Small intestine (tissue), 7 donors: ENCODE measurements at regions not wholly inside any gene's neighbourhood (a gene's known extent, or its start where the extent isn't known, plus 50 kb on each side); places are given as distances from the start of the nearest gene placed in this dataset.
"Not testable (repeated sequence)": the region's sequence is repeated elsewhere in the genome, so short reads cannot be mapped to it uniquely, and the experiment has no call there.

Experiments used
- DNase-seq, 2 donors: peaks; one replicate each; pipeline versions ENCODE4 v3.0.0 to v3.0.0-alpha.2; 2013
- FAIRE-seq: peaks from 2 replicates; lab custom pipeline; 2012; peaks lifted over from hg19 to GRCh38; lab: Jason Lieb, UNC
- H3K27ac ChIP-seq, 3 donors: one replicate each; pipeline ENCODE4 v1.5.1; 2013; ENCODE audit warnings: low read length in 2 of 3, mild to moderate bottlenecking in 2 of 3, control low read depth in 1 of 3, inconsistent platforms in 1 of 3, low read depth in 1 of 3, moderate library complexity in 1 of 3
- H3K27me3 ChIP-seq, 3 donors: one replicate each; pipeline ENCODE4 v1.6.1; 2013; ENCODE audit warnings: low read length in 3 of 3, inconsistent platforms in 1 of 3; ENCODE audit not compliant: control insufficient read depth in 3 of 3, insufficient read depth in 3 of 3
- H3K36me3 ChIP-seq, 3 donors: one replicate each; pipeline ENCODE4 v1.6.1; 2013; ENCODE audit warnings: low read length in 3 of 3, inconsistent platforms in 1 of 3, low read depth in 1 of 3, mild to moderate bottlenecking in 1 of 3, moderate library complexity in 1 of 3; ENCODE audit not compliant: control insufficient read depth in 3 of 3, insufficient read depth in 2 of 3
- H3K4me1 ChIP-seq, 3 donors: one replicate each; pipeline ENCODE4 v1.6.1; 2013; ENCODE audit warnings: low read length in 2 of 3, inconsistent platforms in 1 of 3, low read depth in 1 of 3, mild to moderate bottlenecking in 1 of 3, moderate library complexity in 1 of 3; ENCODE audit not compliant: control insufficient read depth in 3 of 3, insufficient read depth in 2 of 3
- H3K4me3 ChIP-seq, 3 donors: one replicate each; pipeline ENCODE4 v1.5.1; 2013; ENCODE audit warnings: low read length in 3 of 3, control low read depth in 1 of 3, inconsistent platforms in 1 of 3, low read depth in 1 of 3, mild to moderate bottlenecking in 1 of 3, moderate library complexity in 1 of 3
- H3K9me3 ChIP-seq, 2 donors: one replicate each; pipeline ENCODE4 v1.6.1; 2013; ENCODE audit warnings: low read depth in 1 of 2, low read length in 1 of 2; ENCODE audit not compliant: control insufficient read depth in 2 of 2, insufficient read depth in 1 of 2
- WGBS, 3 donors: extraction: QIAGEN DNeasy Blood & Tissue Kit; methylation state at CpG; one replicate each; pipeline ENCODE4 v1.1.7; 2013; 5-methylcytosine and 5-hydroxymethylcytosine counted together
- donor health status: healthy with polysubstance abuse.
- donor health status: control.
- donor health status: control.
- donor health status: Bipolar disorder and iron deficiency.
- donor health status: healthy.

GRCh38 chr5:96324708-96325107, 108.3 kb downstream of the PCSK1 start:
- H3K9me3 ChIP-seq = no peaks in the 10 kb centered on the region
- DNase-seq (no peak), FAIRE-seq (no peak)
- no peak overlapping the region for H3K4me3 ChIP-seq
- no peaks in the 10 kb centered on the region for H3K4me1 ChIP-seq
- no peaks in the 10 kb centered on the region for H3K36me3 ChIP-seq
- 59 to 76% (median 66%) methylated on average over 2 of the region's 2 CpGs for WGBS, 3 donors
- no peak overlapping the region for H3K27ac ChIP-seq
- H3K27me3 ChIP-seq = no peaks in the 10 kb centered on the region

- 82 to 96% (median 89%) methylated on average over 2 of the region's 2 CpGs for WGBS, 3 donors
- no peaks in the 10 kb centered on the region for H3K36me3 ChIP-seq
- H3K27me3 ChIP-seq = no peaks in the 10 kb centered on the region
- no peak overlapping the region for H3K27ac ChIP-seq
- DNase-seq (no peak), FAIRE-seq (no peak)
- H3K4me3 ChIP-seq = no peak overlapping the region
- H3K4me1 ChIP-seq = no peaks in the 10 kb centered on the region
- H3K9me3 ChIP-seq = no peaks in the 10 kb centered on the region
Observed at GRCh38 chr5:96322865-96323264, 110.2 kb downstream of the PCSK1 start.

GRCh38 chr5:96322217-96322616, 110.8 kb downstream of the PCSK1 start:
- Histone ChIP-seq H3K4me3 (no peak overlapping the region), H3K9me3 (no peaks in the 10 kb centered on the region), H3K27me3 (no peaks in the 10 kb centered on the region), H3K36me3 (no peaks in the 10 kb centered on the region), H3K4me1 (no peaks in the 10 kb centered on the region), H3K27ac (no peak overlapping the region)
- FAIRE-seq = no peak
- WGBS, 3 donors = 58 to 66% (median 63%) methylated on average over 3 of the region's 3 CpGs
- no peak for DNase-seq

GRCh38 chr5:96321345-96321744, 111.7 kb downstream of the PCSK1 start:
- Histone ChIP-seq H3K27ac (no peak overlapping the region), H3K4me3 (no peak overlapping the region), H3K4me1 (no peaks in the 10 kb centered on the region), H3K36me3 (no peaks in the 10 kb centered on the region), H3K27me3 (no peaks in the 10 kb centered on the region), H3K9me3 (no peaks in the 10 kb centered on the region)
- DNase-seq (no peak), FAIRE-seq (no peak)

GRCh38 chr5:96320797-96321196, 112.3 kb downstream of the PCSK1 start:
- DNase-seq = no peak

GRCh38 chr5:96319981-96320739, 112.9 kb downstream of the PCSK1 start:
- H3K27ac ChIP-seq, H3K36me3 ChIP-seq, H3K27me3 ChIP-seq, DNase-seq, H3K9me3 ChIP-seq, H3K4me3 ChIP-seq, H3K4me1 ChIP-seq, FAIRE-seq: not testable (repeated sequence)
- WGBS, 3 donors = 88 to 96% (median 91%) methylated on average over 9 to 11 of the region's 11 CpGs

More at GRCh38 chr5:96320797-96321196, 112.3 kb downstream of the PCSK1 start:
- no peak overlapping the region for H3K4me3 ChIP-seq
- H3K36me3 ChIP-seq = no peaks in the 10 kb centered on the region
- H3K27ac ChIP-seq = no peak overlapping the region
- 93 to 97% (median 96%) methylated on average over 3 of the region's 3 CpGs for WGBS, 3 donors
- no peak for FAIRE-seq
- no peaks in the 10 kb centered on the region for H3K9me3 ChIP-seq
- no peaks in the 10 kb centered on the region for H3K27me3 ChIP-seq
- no peaks in the 10 kb centered on the region for H3K4me1 ChIP-seq

- no peak overlapping the region for H3K27ac ChIP-seq
- no peaks in the 10 kb centered on the region for H3K9me3 ChIP-seq
- FAIRE-seq (no peak), DNase-seq (no peak)
- 93 to 96% (median 95%) methylated on average over 1 of the region's 1 CpG for WGBS, 3 donors
- no peaks in the 10 kb centered on the region for H3K27me3 ChIP-seq
- H3K4me3 ChIP-seq = no peak overlapping the region
- no peaks in the 10 kb centered on the region for H3K4me1 ChIP-seq
- no peaks in the 10 kb centered on the region for H3K36me3 ChIP-seq
Observed at GRCh38 chr5:96318569-96319110, 114.4 kb downstream of the PCSK1 start.

GRCh38 chr5:96317945-96318344, 115.1 kb downstream of the PCSK1 start:
- 88 to 95% (median 88%) methylated on average over 3 of the region's 3 CpGs for WGBS, 3 donors
- Histone ChIP-seq H3K9me3 (no peaks in the 10 kb centered on the region), H3K4me3 (no peak overlapping the region), H3K27me3 (no peaks in the 10 kb centered on the region), H3K4me1 (no peaks in the 10 kb centered on the region), H3K27ac (no peak overlapping the region), H3K36me3 (no peaks in the 10 kb centered on the region)
- no peak for DNase-seq
- FAIRE-seq = no peak
